T-helper 17 cell (primary cell): ENCODE measurements at regions not wholly inside any gene's neighbourhood (a gene's known extent, or its start where the extent isn't known, plus 50 kb on each side); places are given as distances from the start of the nearest gene placed in this dataset.
"Not testable (repeated sequence)": the region's sequence is repeated elsewhere in the genome, so short reads cannot be mapped to it uniquely, and the experiment has no call there.

Experiments
- ATAC-seq: fragments of 150-1000 bp; cut with Tn5 transposase; 2 replicates; pipeline ENCODE4 v1.10.0; 2021; ENCODE audit warnings: mild to moderate bottlenecking, moderate library complexity
- DNase-seq, 3 donors: peaks; one replicate each; pipeline versions ENCODE4 v3.0.0 to v3.0.0-alpha.2; 2020 to 2021
- H3K9me3 ChIP-seq: one replicate; pipeline ENCODE4 v1.7.0; 2013; ENCODE audit warnings: low read length, mild to moderate bottlenecking; ENCODE audit not compliant: control insufficient read depth, poor library complexity, severe bottlenecking
- H3K27ac Mint-ChIP-seq: one replicate; pipeline ENCODE4 v1.8.0; 2022; ENCODE audit warnings: mild to moderate bottlenecking, moderate library complexity, mixed read lengths
- H3K27me3 Mint-ChIP-seq: one replicate; pipeline ENCODE4 v1.8.0; 2022; ENCODE audit warnings: mixed read lengths
- H3K36me3 Mint-ChIP-seq: one replicate; pipeline ENCODE4 v1.8.0; 2022; ENCODE audit warnings: low read depth, mixed read lengths
- H3K4me1 Mint-ChIP-seq: one replicate; pipeline ENCODE4 v1.8.0; 2022; ENCODE audit warnings: mild to moderate bottlenecking, mixed read lengths
- H3K4me3 Mint-ChIP-seq: one replicate; pipeline ENCODE4 v1.8.0; 2022; ENCODE audit warnings: mild to moderate bottlenecking, moderate library complexity, mixed read lengths

GRCh38 chr5:91297994-91298393, 85.1 kb downstream of the ARRDC3 start:
- H3K4me3 Mint-ChIP-seq, result no peak overlapping the region
- DNase-seq, result no peak
- no peaks in the 10 kb centered on the region for H3K27me3 Mint-ChIP-seq
- ATAC-seq, result no peak
- no peak overlapping the region for H3K27ac Mint-ChIP-seq
- no peaks in the 10 kb centered on the region for H3K4me1 Mint-ChIP-seq
- no peaks in the 10 kb centered on the region for H3K9me3 ChIP-seq
- no peaks in the 10 kb centered on the region for H3K36me3 Mint-ChIP-seq

- H3K27ac Mint-ChIP-seq, result no peak overlapping the region
- no peak for ATAC-seq
Measured at GRCh38 chr5:91296674-91297143, 86.4 kb downstream of the ARRDC3 start.

GRCh38 chr5:91296102-91296501, 87.0 kb downstream of the ARRDC3 start:
- not testable (repeated sequence) for H3K4me3 Mint-ChIP-seq, H3K27ac Mint-ChIP-seq, DNase-seq, H3K9me3 ChIP-seq, H3K36me3 Mint-ChIP-seq, H3K4me1 Mint-ChIP-seq, ATAC-seq, H3K27me3 Mint-ChIP-seq

More at GRCh38 chr5:91296674-91297143, 86.4 kb downstream of the ARRDC3 start:
- no peaks in the 10 kb centered on the region for H3K27me3 Mint-ChIP-seq
- DNase-seq, result no peak
- no peak overlapping the region for H3K4me3 Mint-ChIP-seq
- H3K9me3 ChIP-seq, result no peaks in the 10 kb centered on the region
- H3K36me3 Mint-ChIP-seq, result no peaks in the 10 kb centered on the region
- H3K4me1 Mint-ChIP-seq, result no peaks in the 10 kb centered on the region

GRCh38 chr5:91293131-91293530, 90.0 kb downstream of the ARRDC3 start:
- Mint-ChIP-seq H3K4me1 (no peaks in the 10 kb centered on the region), H3K4me3 (no peak overlapping the region), H3K36me3 (no peaks in the 10 kb centered on the region), H3K27ac (no peak overlapping the region), H3K27me3 (no peaks in the 10 kb centered on the region)
- no peaks in the 10 kb centered on the region for H3K9me3 ChIP-seq
- DNase-seq (no peak), ATAC-seq (no peak)

GRCh38 chr5:91291628-91292569, 91.2 kb downstream of the ARRDC3 start:
- ATAC-seq (no peak), DNase-seq (no peak)
- no peaks in the 10 kb centered on the region for H3K9me3 ChIP-seq
- Mint-ChIP-seq H3K27me3 (no peaks in the 10 kb centered on the region), H3K4me3 (no peak overlapping the region), H3K4me1 (no peaks in the 10 kb centered on the region), H3K36me3 (no peaks in the 10 kb centered on the region), H3K27ac (no peak overlapping the region)

GRCh38 chr5:91288118-91288916, 94.8 kb downstream of the ARRDC3 start:
- H3K27ac Mint-ChIP-seq, result no peak overlapping the region
- H3K9me3 ChIP-seq, result no peaks in the 10 kb centered on the region
- ATAC-seq, result no peak
- H3K4me1 Mint-ChIP-seq, result peaks cover 3% of the 10 kb centered on the region
- no peak for DNase-seq
- H3K27me3 Mint-ChIP-seq, result no peaks in the 10 kb centered on the region
- no peaks in the 10 kb centered on the region for H3K36me3 Mint-ChIP-seq
- H3K4me3 Mint-ChIP-seq, result no peak overlapping the region

GRCh38 chr5:91285062-91285461, 98.1 kb downstream of the ARRDC3 start:
- not testable (repeated sequence) for H3K9me3 ChIP-seq, H3K4me3 Mint-ChIP-seq, DNase-seq, H3K27me3 Mint-ChIP-seq, ATAC-seq, H3K27ac Mint-ChIP-seq, H3K36me3 Mint-ChIP-seq
- peaks cover 20% of the 10 kb centered on the region for H3K4me1 Mint-ChIP-seq

- H3K36me3 Mint-ChIP-seq, result no peaks in the 10 kb centered on the region
- H3K27me3 Mint-ChIP-seq, result no peaks in the 10 kb centered on the region
- H3K9me3 ChIP-seq, result no peaks in the 10 kb centered on the region
- no peak for DNase-seq
- H3K4me1 Mint-ChIP-seq, result peaks cover 28% of the 10 kb centered on the region
- H3K27ac Mint-ChIP-seq, result peak overlapping the region; percentile 35
- H3K4me3 Mint-ChIP-seq, result no peak overlapping the region
- ATAC-seq, result no peak
Measured at GRCh38 chr5:91283899-91284298, 99.2 kb downstream of the ARRDC3 start.

GRCh38 chr5:91283326-91283725, 99.8 kb downstream of the ARRDC3 start:
- Mint-ChIP-seq H3K4me1 (peaks cover 28% of the 10 kb centered on the region), H3K27ac (peak overlapping the region; percentile 35)
- no peak for ATAC-seq

GRCh38 chr5:91282210-91282609, 100.9 kb downstream of the ARRDC3 start:
- Mint-ChIP-seq H3K4me3 (no peak overlapping the region), H3K4me1 (peaks cover 28% of the 10 kb centered on the region), H3K27me3 (no peaks in the 10 kb centered on the region), H3K36me3 (no peaks in the 10 kb centered on the region), H3K27ac (peak overlapping the region; percentile 35)
- ATAC-seq (no peak), DNase-seq (no peak)
- H3K9me3 ChIP-seq, result no peaks in the 10 kb centered on the region

More at GRCh38 chr5:91283326-91283725, 99.8 kb downstream of the ARRDC3 start:
- H3K9me3 ChIP-seq, result no peaks in the 10 kb centered on the region
- no peaks in the 10 kb centered on the region for H3K36me3 Mint-ChIP-seq
- DNase-seq, result no peak
- H3K27me3 Mint-ChIP-seq, result no peaks in the 10 kb centered on the region
- no peak overlapping the region for H3K4me3 Mint-ChIP-seq

GRCh38 chr5:91281401-91281800, 101.7 kb downstream of the ARRDC3 start:
- Mint-ChIP-seq H3K27ac (peak overlapping the region; percentile 96), H3K36me3 (no peaks in the 10 kb centered on the region), H3K4me1 (peaks cover 28% of the 10 kb centered on the region), H3K27me3 (no peaks in the 10 kb centered on the region), H3K4me3 (no peak overlapping the region)
- no peak for ATAC-seq
- no peak for DNase-seq
- no peaks in the 10 kb centered on the region for H3K9me3 ChIP-seq

- no peaks in the 10 kb centered on the region for H3K9me3 ChIP-seq
- DNase-seq, result peak; percentile 71 to 79 (median 78)
- no peaks in the 10 kb centered on the region for H3K27me3 Mint-ChIP-seq
- H3K4me1 Mint-ChIP-seq, result peaks cover 28% of the 10 kb centered on the region
- H3K27ac Mint-ChIP-seq, result peak overlapping the region; percentile 96
- H3K4me3 Mint-ChIP-seq, result peak overlapping the region; percentile 96
- ATAC-seq, result peak; percentile 92
- H3K36me3 Mint-ChIP-seq, result no peaks in the 10 kb centered on the region
Measured at GRCh38 chr5:91280362-91281269, 102.5 kb downstream of the ARRDC3 start.
